ENCODE measurements at regions not wholly inside any gene's neighbourhood (a gene's known extent, or its start where the extent isn't known, plus 50 kb on each side); places are given as distances from the start of the nearest gene placed in this dataset.

DNA sequence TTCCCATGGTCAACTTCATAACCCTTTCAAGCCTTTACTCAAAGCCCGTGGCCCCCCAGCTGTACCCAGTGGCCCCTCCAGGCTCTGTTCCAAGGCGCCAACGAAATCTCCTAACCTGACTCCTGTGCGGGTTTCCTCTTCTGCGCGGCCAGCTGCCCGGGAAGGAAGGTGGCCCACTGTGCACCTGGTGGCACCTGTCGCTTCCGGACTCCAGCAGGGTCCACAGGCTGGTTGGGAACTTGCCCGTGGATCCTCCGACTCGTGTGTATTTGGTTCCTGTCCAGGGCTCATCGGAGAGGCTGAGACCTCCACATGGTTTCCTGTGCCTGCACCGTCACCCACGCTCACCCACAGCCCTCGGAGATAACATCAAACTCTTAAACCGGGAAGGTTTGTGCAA is 335.4 kb downstream of the BRD1 start (continued):
- TF ChIP-seq CTCF (IDR thresholded peaks at IDR 0.05 in 2 of 3, conservative IDR thresholded peaks at IDR 0.05 in 1 of 3; ENCODE audit: borderline replicate concordance in 1 of 3, insufficient read depth in 1 of 3, low read depth in 2 of 3, low read length in 2 of 3), result no peak

- DNase-seq (ENCODE audit: low read depth, low spot score), result no peak
- ChIA-PET RAD21 (ENCODE audit: low non-redundant PET in 1 of 2, low total read pairs in 2 of 2, uncharacterized antibody in 2 of 2, unreplicated experiment in 2 of 2) (no interaction called here), CTCF (no interaction called here), POLR2A (no interaction called here)
- no peaks in the 10 kb centered on the region for H3K79me2 ChIP-seq (ENCODE audit: insufficient read depth, low read length)
- TF ChIP-seq CTCF (IDR thresholded peaks at IDR 0.05 in 2 of 3, conservative IDR thresholded peaks at IDR 0.05 in 1 of 3; ENCODE audit: borderline replicate concordance in 1 of 3, insufficient read depth in 1 of 3, low read depth in 2 of 3, low read length in 2 of 3) (no peak), MAX (IDR thresholded peaks at IDR 0.05) (no peak), CBX3 (IDR thresholded peaks at IDR 0.05; ENCODE audit: low read depth) (no peak)
- no peaks in the 10 kb centered on the region for H3K9me2 ChIP-seq (ENCODE audit: insufficient read depth)
- H3K27ac ChIP-seq (ENCODE audit: low read depth, low read length), result no peak overlapping the region
- H3K4me1 ChIP-seq (ENCODE audit: control insufficient read depth in 1 of 2, insufficient read depth in 2 of 2, low read length in 2 of 2), result peaks cover 18 to 25% of the 10 kb centered on the region in 2 experiments
- intact Hi-C loops (cut with micrococcal nuclease), result no loop called here
- ATAC-seq, result no peak
- no peak overlapping the region for H3K4me2 ChIP-seq (ENCODE audit: low read length)
- H3K4me3 ChIP-seq (replicated peaks in 1 of 2; ENCODE audit: low read depth in 1 of 2, low read length in 2 of 2), result no peak overlapping the region
- H3K9ac ChIP-seq (ENCODE audit: low read length), result no peak overlapping the region
- no peaks in the 10 kb centered on the region for H3K36me3 ChIP-seq (ENCODE audit: control insufficient read depth in 1 of 2, insufficient read depth in 2 of 2, low read length in 2 of 2)
- BruUV-seq (replicated peaks), result no TSS peak
- no peak overlapping the region for H2AFZ ChIP-seq (ENCODE audit: low read depth, low read length, poor library complexity, severe bottlenecking)
- no peaks in the 10 kb centered on the region for H3K9me3 ChIP-seq (ENCODE audit: control insufficient read depth in 1 of 2, insufficient read depth in 1 of 2, low read depth in 1 of 2, low read length in 2 of 2)
- H3K27me3 ChIP-seq (ENCODE audit: insufficient read depth, low read length), result no peaks in the 10 kb centered on the region
- H4K20me1 ChIP-seq (ENCODE audit: insufficient read depth), result no peaks in the 10 kb centered on the region
Observed at GRCh38 chr22:49491726-49492125, 335.9 kb downstream of the BRD1 start.
